ENCODE measurements at regions not wholly inside any gene's neighbourhood (a gene's known extent, or its start where the extent isn't known, plus 50 kb on each side); places are given as distances from the start of the nearest gene placed in this dataset.

GRCh38 chr3:177299250-177299649, 102.0 kb upstream of the TBL1XR1 start:
- TF ChIP-seq EP300 (conservative IDR thresholded peaks at IDR 0.05; ENCODE audit: poor library complexity, severe bottlenecking) = no peak
- TF ChIP-seq EZH2 (IDR thresholded peaks at IDR 0.05; ENCODE audit: borderline replicate concordance, insufficient read depth, low read length, poor library complexity, severe bottlenecking) = no peak
- TF ChIP-seq POLR2AphosphoS5 (IDR thresholded peaks at IDR 0.05) = no peak
- TF ChIP-seq CTCF (IDR thresholded peaks at IDR 0.05; ENCODE audit: poor library complexity, severe bottlenecking) = no peak
- no peak for TF ChIP-seq REST (IDR thresholded peaks at IDR 0.05; ENCODE audit: borderline replicate concordance)
- Histone ChIP-seq H3K27me3 (ENCODE audit: insufficient read depth, low read depth, low read length) (no peaks in the 10 kb centered on the region), H3K9me3 (ENCODE audit: low read length) (no peaks in the 10 kb centered on the region), H3K9ac (ENCODE audit: low read length) (no peak overlapping the region), H3K79me2 (replicated peaks; ENCODE audit: insufficient read depth, low read length) (no peaks in the 10 kb centered on the region), H3K4me2 (ENCODE audit: low read length) (no peak overlapping the region), H2AFZ (ENCODE audit: low read depth, low read length) (no peak overlapping the region), H4K20me1 (ENCODE audit: insufficient read depth) (no peaks in the 10 kb centered on the region), H3K27ac (ENCODE audit: low read length) (no peak overlapping the region), H3F3A (ENCODE audit: insufficient read depth, low read length, poor library complexity, severe bottlenecking) (no peaks in the 10 kb centered on the region), H3K36me3 (ENCODE audit: insufficient read depth, low read length) (no peaks in the 10 kb centered on the region), H3K9me2 (ENCODE audit: insufficient read depth, low read length) (no peaks in the 10 kb centered on the region), H3K4me3 (ENCODE audit: low read length) (no peak overlapping the region)

GRCh38 chr3:177300039-177300833, 103.0 kb upstream of the TBL1XR1 start:
- TF ChIP-seq EZH2 (IDR thresholded peaks at IDR 0.05; ENCODE audit: borderline replicate concordance, insufficient read depth, low read length, poor library complexity, severe bottlenecking) (no peak), CTCF (IDR thresholded peaks at IDR 0.05; ENCODE audit: poor library complexity, severe bottlenecking) (no peak), TAF1 (IDR thresholded peaks at IDR 0.05; ENCODE audit: low read depth) (no peak), POLR2AphosphoS5 (IDR thresholded peaks at IDR 0.05) (no peak), MXI1 (conservative IDR thresholded peaks at IDR 0.05; ENCODE audit: poor library complexity, severe bottlenecking) (no peak), RAD21 (conservative IDR thresholded peaks at IDR 0.05) (no peak), SMC3 (conservative IDR thresholded peaks at IDR 0.05; ENCODE audit: poor library complexity) (no peak), EP300 (conservative IDR thresholded peaks at IDR 0.05; ENCODE audit: poor library complexity, severe bottlenecking) (no peak), REST (IDR thresholded peaks at IDR 0.05; ENCODE audit: borderline replicate concordance) (no peak)
- H3K27me3 ChIP-seq (ENCODE audit: insufficient read depth, low read depth, low read length) = no peaks in the 10 kb centered on the region
- H3K9ac ChIP-seq (ENCODE audit: low read length) = no peak overlapping the region
- H2AFZ ChIP-seq (ENCODE audit: low read depth, low read length) = no peak overlapping the region
- no peak overlapping the region for H3K4me3 ChIP-seq (ENCODE audit: low read length)
- no peaks in the 10 kb centered on the region for H3K79me2 ChIP-seq (replicated peaks; ENCODE audit: insufficient read depth, low read length)
- H3K27ac ChIP-seq (ENCODE audit: low read length) = no peak overlapping the region
- no peak overlapping the region for H3K4me2 ChIP-seq (ENCODE audit: low read length)
- no peaks in the 10 kb centered on the region for H4K20me1 ChIP-seq (ENCODE audit: insufficient read depth)
- no peaks in the 10 kb centered on the region for H3K36me3 ChIP-seq (ENCODE audit: insufficient read depth, low read length)
- H3F3A ChIP-seq (ENCODE audit: insufficient read depth, low read length, poor library complexity, severe bottlenecking) = no peaks in the 10 kb centered on the region
- H3K9me3 ChIP-seq (ENCODE audit: low read length) = no peaks in the 10 kb centered on the region
- H3K9me2 ChIP-seq (ENCODE audit: insufficient read depth, low read length) = no peaks in the 10 kb centered on the region

All from neural cell (in vitro differentiated cells).